K562 (cell line): ENCODE measurements at regions not wholly inside any gene's neighbourhood (a gene's known extent, or its start where the extent isn't known, plus 50 kb on each side); places are given as distances from the start of the nearest gene placed in this dataset.

Experiments
- ATAC-seq: fragments of 200-7000 bp; cut with Tn5 transposase; 3 replicates; pipeline ENCODE4 v1.9.1; 2020; ENCODE audit warnings: moderate library complexity
- BruUV-seq: library from RNA; stranded (reverse); fragments of 400-500 nt; replicated peaks from 2 replicates; lab custom pipeline; 2021; lab: Mats Ljungman, UMichigan
- CTCF ChIA-PET: fragments of 300-600 bp; formaldehyde crosslinking; extraction: SDS; loops from one replicate; lab custom pipeline; 2021; ENCODE audit warnings: low intra/inter-chr PET ratio; lab: Yijun Ruan, JAX
- POLR2A ChIA-PET: fragments of 300-600, 350-650 bp; sonication (Branson Sonifier 250); formaldehyde crosslinking; extraction: SDS; loops from one replicate; lab custom pipeline; 2021; ENCODE audit warnings: antibody characterized with exemption, inconsistent platforms; lab: Yijun Ruan, JAX
- DNase-seq, 4 experiments: peaks; one replicate each; pipeline versions ENCODE4 v3.0.0 to v3.0.0-alpha.2; 2011 to 2018; ENCODE audit warnings: low spot score in 3 of 4, mixed read lengths in 3 of 4; ENCODE audit errors: extremely low read depth in 1 of 4
- FAIRE-seq: peaks from 2 replicates; lab custom pipeline; 2011; peaks lifted over from hg19 to GRCh38; lab: Jason Lieb, UNC
- H2AFZ ChIP-seq: 2 replicates; pipeline ENCODE4 v1.6.0; 2011; ENCODE audit warnings: low read depth, low read length, control low read depth, inconsistent platforms
- H3K27ac ChIP-seq: fragments of 200-600 bp; 3 replicates; pipeline ENCODE4 v1.8.0; 2011; ENCODE audit warnings: low read depth, mild to moderate bottlenecking, control low read depth, inconsistent platforms, low read length, moderate library complexity, mixed read lengths; ENCODE audit errors: extremely low read depth
- H3K27me3 ChIP-seq, 2 experiments: fragments of 300-600 bp in 1 of 2; 2 replicates in 1 of 2; 3 replicates in 1 of 2; pipeline versions ENCODE4 v1.6.0 to v1.8.0; 2011; ENCODE audit warnings: inconsistent platforms in 2 of 2, low read length in 2 of 2, mild to moderate bottlenecking in 1 of 2, mixed read lengths in 1 of 2, moderate library complexity in 1 of 2; ENCODE audit not compliant: control insufficient read depth in 2 of 2, insufficient read depth in 2 of 2
- H3K36me3 ChIP-seq: fragments of 300-600 bp; 3 replicates; pipeline ENCODE4 v1.8.0; 2011; ENCODE audit warnings: mild to moderate bottlenecking, low read length, inconsistent platforms; ENCODE audit not compliant: control insufficient read depth, insufficient read depth
- H3K4me1 ChIP-seq, 2 experiments: fragments of 200-600 bp in 1 of 2; replicated peaks in 1 of 2; 2 replicates in 1 of 2; 3 replicates in 1 of 2; pipeline versions ENCODE4 v1.5.1 to v1.8.0; 2011; ENCODE audit warnings: inconsistent platforms in 2 of 2, low read length in 2 of 2, mild to moderate bottlenecking in 1 of 2, mixed read lengths in 1 of 2, moderate library complexity in 1 of 2; ENCODE audit not compliant: control insufficient read depth in 2 of 2, insufficient read depth in 2 of 2
- H3K4me2 ChIP-seq: 2 replicates; pipeline ENCODE4 v1.6.1; 2011; ENCODE audit warnings: low read length, control low read depth, inconsistent platforms, mixed read lengths; ENCODE audit not compliant: insufficient read depth
- H3K4me3 ChIP-seq: fragments of 200-600 bp; sonication (generic), shearing (Covaris generic); 2 replicates; pipeline ENCODE4 v1.5.1; 2016; ENCODE audit warnings: control low read depth, inconsistent platforms
- H3K79me2 ChIP-seq: fragments of 200-600 bp; 3 replicates; pipeline ENCODE4 v1.8.0; 2011; ENCODE audit warnings: low read length, inconsistent platforms; ENCODE audit not compliant: control insufficient read depth, insufficient read depth
- H3K9ac ChIP-seq, 2 experiments: 2 replicates each; pipeline versions ENCODE4 v1.6.0 to v1.6.1; 2011; ENCODE audit warnings: low read depth in 2 of 2, low read length in 2 of 2, control low read depth in 1 of 2, inconsistent platforms in 1 of 2, mild to moderate bottlenecking in 1 of 2, mixed read lengths in 1 of 2; ENCODE audit not compliant: insufficient read depth in 1 of 2
- H3K9me1 ChIP-seq: one replicate; pipeline ENCODE4 v1.6.0; 2011; ENCODE audit warnings: inconsistent platforms, mild to moderate bottlenecking, low read length, moderate library complexity; ENCODE audit not compliant: control insufficient read depth, insufficient read depth
- H3K9me3 ChIP-seq: replicated peaks from 2 replicates; pipeline ENCODE4 v1.5.1; 2011; ENCODE audit warnings: low read depth, low read length, inconsistent platforms; ENCODE audit not compliant: control insufficient read depth, insufficient read depth
- H4K20me1 ChIP-seq: replicated peaks from 2 replicates; pipeline ENCODE4 v1.6.1; 2011; ENCODE audit warnings: low read length, inconsistent platforms, mixed read lengths; ENCODE audit not compliant: control insufficient read depth, insufficient read depth
- BRD9 ChIP-seq: fragments of 450-650 bp; IDR thresholded peaks from 2 replicates; pipeline ENCODE4 v1.6.1; 2018; ENCODE audit warnings: low read depth; ENCODE audit not compliant: partially characterized antibody
- CHD1 ChIP-seq: fragments of 200-600 bp; sonication (generic); IDR thresholded peaks from one replicate; pipeline ENCODE4 v1.6.1; 2012; ENCODE audit warnings: mild to moderate bottlenecking, moderate library complexity, low read length, inconsistent platforms
- GTF2E2 ChIP-seq: fragments of 200-800 bp; sonication (Bioruptor generic); IDR thresholded peaks from 2 replicates; pipeline ENCODE4 v1.6.1; 2016; ENCODE audit warnings: missing genetic modification characterization, missing compliant biosample characterization
- HMG20B ChIP-seq: fragments of 250-450 bp; sonication (Bioruptor Pico); IDR thresholded peaks from 2 replicates; pipeline ENCODE4 v1.5.0; 2021; ENCODE audit warnings: mild to moderate bottlenecking
- RERE ChIP-seq: sonication (generic); formaldehyde crosslinking; IDR thresholded peaks from 2 replicates; pipeline ENCODE4 v1.8.0; 2023; ENCODE audit warnings: missing genetic modification reagents, mild to moderate bottlenecking, borderline replicate concordance
- WGBS: fragments of 100-300 bp; shearing (Covaris generic); methylation state at CpG from one replicate; pipeline ENCODE4 v1.1.6; 2016; ENCODE audit warnings: low coverage, mixed read lengths; ENCODE audit not compliant: insufficient coverage; ENCODE audit errors: missing lambda C conversion rate; 5-methylcytosine and 5-hydroxymethylcytosine counted together
- in situ Hi-C: fragments of 300-500 bp; cut with MboI; formaldehyde crosslinking; loops from 4 replicates; pipeline ENCODE4 v1.15.0; 2018; ENCODE audit warnings: inconsistent platforms, mixed read lengths
- intact Hi-C: fragments of 100-400 bp; cut with micrococcal nuclease; formaldehyde crosslinking; loops from 2 replicates; pipeline ENCODE4 v1.14.2; 2022
- TF ChIP-seq, protein P1 (sequence below): fragments of 250-450 bp; sonication (Bioruptor Pico); IDR thresholded peaks from 2 replicates; pipeline ENCODE4 v1.5.0; 2020; ENCODE audit warnings: mild to moderate bottlenecking
- TF ChIP-seq, protein P2 (sequence below), 2 experiments: fragments of 150-350 bp in 1 of 2; IDR thresholded peaks; 2 replicates each; pipeline ENCODE4 v1.6.1; 2012 to 2016; ENCODE audit warnings: low read depth in 2 of 2, low read length in 2 of 2, mild to moderate bottlenecking in 1 of 2, moderate library complexity in 1 of 2

- TF ChIP-seq CHD1, result no peak
- TF ChIP-seq RERE (CRISPR knock-in tag), result no peak
- TF ChIP-seq GTF2E2 (tag), result no peak
- TF ChIP-seq BRD9, result no peak
Measured at GRCh38 chr5:14003936-14004335, 59.4 kb upstream of the DNAH5 start (continued).

DNA sequence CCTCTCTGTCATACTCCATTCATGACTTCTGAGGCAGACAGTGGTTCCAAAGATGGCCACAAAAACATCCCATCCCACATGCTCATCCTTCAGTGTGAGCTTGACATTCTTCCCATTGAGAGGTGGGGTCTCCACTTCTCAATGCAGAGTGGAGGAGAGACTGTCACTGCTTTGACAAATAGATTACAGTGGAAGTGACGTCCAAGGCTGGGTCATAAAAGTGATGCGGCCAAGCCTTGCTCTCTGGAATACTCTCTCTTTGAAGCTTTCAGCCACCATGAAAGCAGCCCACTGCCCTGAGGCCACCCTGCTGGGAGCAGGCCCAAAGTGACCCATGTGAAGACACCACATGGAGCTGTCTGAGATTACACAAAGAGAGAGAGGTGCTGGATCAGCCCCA is 59.0 kb upstream of the DNAH5 start:
- ChIA-PET CTCF (no interaction called here), POLR2A (interaction anchor here (0.9 kb wide), 1 partner anchor 9 kb away, joined by 3 read pairs; no protein-coding TSS in a partner anchor)
- in situ Hi-C loops, result loop anchor here (10.0 kb wide), 1 partner anchor 661 kb away; the partner anchor contains the start of gene OTULIN
- TF ChIP-seq, protein P1, sequence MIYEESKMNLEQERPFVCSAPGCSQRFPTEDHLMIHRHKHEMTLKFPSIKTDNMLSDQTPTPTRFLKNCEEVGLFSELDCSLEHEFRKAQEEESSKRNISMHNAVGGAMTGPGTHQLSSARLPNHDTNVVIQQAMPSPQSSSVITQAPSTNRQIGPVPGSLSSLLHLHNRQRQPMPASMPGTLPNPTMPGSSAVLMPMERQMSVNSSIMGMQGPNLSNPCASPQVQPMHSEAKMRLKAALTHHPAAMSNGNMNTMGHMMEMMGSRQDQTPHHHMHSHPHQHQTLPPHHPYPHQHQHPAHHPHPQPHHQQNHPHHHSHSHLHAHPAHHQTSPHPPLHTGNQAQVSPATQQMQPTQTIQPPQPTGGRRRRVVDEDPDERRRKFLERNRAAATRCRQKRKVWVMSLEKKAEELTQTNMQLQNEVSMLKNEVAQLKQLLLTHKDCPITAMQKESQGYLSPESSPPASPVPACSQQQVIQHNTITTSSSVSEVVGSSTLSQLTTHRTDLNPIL (CRISPR knock-in tag), result no peak
- no peak for TF ChIP-seq HMG20B
- TF ChIP-seq, protein P2, sequence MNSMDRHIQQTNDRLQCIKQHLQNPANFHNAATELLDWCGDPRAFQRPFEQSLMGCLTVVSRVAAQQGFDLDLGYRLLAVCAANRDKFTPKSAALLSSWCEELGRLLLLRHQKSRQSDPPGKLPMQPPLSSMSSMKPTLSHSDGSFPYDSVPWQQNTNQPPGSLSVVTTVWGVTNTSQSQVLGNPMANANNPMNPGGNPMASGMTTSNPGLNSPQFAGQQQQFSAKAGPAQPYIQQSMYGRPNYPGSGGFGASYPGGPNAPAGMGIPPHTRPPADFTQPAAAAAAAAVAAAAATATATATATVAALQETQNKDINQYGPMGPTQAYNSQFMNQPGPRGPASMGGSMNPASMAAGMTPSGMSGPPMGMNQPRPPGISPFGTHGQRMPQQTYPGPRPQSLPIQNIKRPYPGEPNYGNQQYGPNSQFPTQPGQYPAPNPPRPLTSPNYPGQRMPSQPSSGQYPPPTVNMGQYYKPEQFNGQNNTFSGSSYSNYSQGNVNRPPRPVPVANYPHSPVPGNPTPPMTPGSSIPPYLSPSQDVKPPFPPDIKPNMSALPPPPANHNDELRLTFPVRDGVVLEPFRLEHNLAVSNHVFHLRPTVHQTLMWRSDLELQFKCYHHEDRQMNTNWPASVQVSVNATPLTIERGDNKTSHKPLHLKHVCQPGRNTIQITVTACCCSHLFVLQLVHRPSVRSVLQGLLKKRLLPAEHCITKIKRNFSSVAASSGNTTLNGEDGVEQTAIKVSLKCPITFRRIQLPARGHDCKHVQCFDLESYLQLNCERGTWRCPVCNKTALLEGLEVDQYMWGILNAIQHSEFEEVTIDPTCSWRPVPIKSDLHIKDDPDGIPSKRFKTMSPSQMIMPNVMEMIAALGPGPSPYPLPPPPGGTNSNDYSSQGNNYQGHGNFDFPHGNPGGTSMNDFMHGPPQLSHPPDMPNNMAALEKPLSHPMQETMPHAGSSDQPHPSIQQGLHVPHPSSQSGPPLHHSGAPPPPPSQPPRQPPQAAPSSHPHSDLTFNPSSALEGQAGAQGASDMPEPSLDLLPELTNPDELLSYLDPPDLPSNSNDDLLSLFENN (IDR thresholded peaks at IDR 0.05; ENCODE audit: low read depth in 2 of 2, low read length in 2 of 2), result no peak

More for the DNA sequence above, 59.0 kb upstream of the DNAH5 start:
- 0% methylated on average over 2 of the region's 2 CpGs for WGBS
- no peaks in the 10 kb centered on the region for H3K79me2 ChIP-seq
- intact Hi-C loops, result no loop called here
- H3K9me3 ChIP-seq, result no peaks in the 10 kb centered on the region
- no peaks in the 10 kb centered on the region for H3K9me1 ChIP-seq
- H3K4me3 ChIP-seq, result no peak overlapping the region
- H3K4me2 ChIP-seq, result no peak overlapping the region
- BruUV-seq, result no TSS peak
- no peaks in the 10 kb centered on the region for H4K20me1 ChIP-seq
- H3K36me3 ChIP-seq, result no peaks in the 10 kb centered on the region
- H3K9ac ChIP-seq, result no peak overlapping the region
- no peak for ATAC-seq
- no peak overlapping the region for H2AFZ ChIP-seq
- no peak for DNase-seq
- 0 out of 5 replicates have a peak, but pooled peaks cover 0 to 5% of the 10 kb centered on the region in 2 experiments for H3K27me3 ChIP-seq
- H3K27ac ChIP-seq, result no peak overlapping the region
- no peak for FAIRE-seq
- no peaks in the 10 kb centered on the region for H3K4me1 ChIP-seq
